ENCODE measurements at regions not wholly inside any gene's neighbourhood (a gene's known extent, or its start where the extent isn't known, plus 50 kb on each side); places are given as distances from the start of the nearest gene placed in this dataset.

- no peak for DNase-seq (ENCODE audit: low spot score)
- no peak for TF ChIP-seq CTCF (IDR thresholded peaks at IDR 0.05)
- ATAC-seq (ENCODE audit: low FRiP score): no peak
These were observed 111.9 kb upstream of the PCDH18 start for GRCh38 chr4:137644201-137644600.

GRCh38 chr4:137641544-137641943, 109.2 kb upstream of the PCDH18 start:
- DNase-seq (ENCODE audit: low spot score) (no peak), ATAC-seq (ENCODE audit: low FRiP score) (no peak)
- no peak for TF ChIP-seq CTCF (IDR thresholded peaks at IDR 0.05)

DNA sequence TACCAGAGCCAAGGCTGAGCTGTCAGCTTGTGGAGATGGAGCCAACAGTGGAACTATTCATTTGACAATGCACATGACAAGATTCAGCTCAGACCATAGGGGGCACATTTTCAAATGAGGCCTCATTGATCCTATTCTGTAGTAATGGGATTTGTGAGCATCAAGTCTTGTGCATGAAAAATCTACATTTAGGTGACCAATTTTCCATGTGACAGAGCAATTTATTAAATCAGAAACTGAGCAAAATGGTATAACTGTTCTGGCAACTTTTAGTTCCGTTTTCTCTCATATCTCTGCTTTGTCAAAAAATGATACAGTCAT, 108.5 kb upstream of the PCDH18 start:
- ATAC-seq (ENCODE audit: low FRiP score) (no peak), DNase-seq (ENCODE audit: low spot score) (no peak)
- TF ChIP-seq CTCF (IDR thresholded peaks at IDR 0.05): no peak

- TF ChIP-seq CTCF (IDR thresholded peaks at IDR 0.05): no peak
- DNase-seq (ENCODE audit: low spot score): no peak
- ATAC-seq (ENCODE audit: low FRiP score): no peak
These were observed 108.0 kb upstream of the PCDH18 start for GRCh38 chr4:137640156-137640837.

- ATAC-seq (ENCODE audit: low FRiP score): no peak
- TF ChIP-seq CTCF (IDR thresholded peaks at IDR 0.05): no peak
- no peak for DNase-seq (ENCODE audit: low spot score)
These were observed 106.6 kb upstream of the PCDH18 start for GRCh38 chr4:137638934-137639333.

DNA sequence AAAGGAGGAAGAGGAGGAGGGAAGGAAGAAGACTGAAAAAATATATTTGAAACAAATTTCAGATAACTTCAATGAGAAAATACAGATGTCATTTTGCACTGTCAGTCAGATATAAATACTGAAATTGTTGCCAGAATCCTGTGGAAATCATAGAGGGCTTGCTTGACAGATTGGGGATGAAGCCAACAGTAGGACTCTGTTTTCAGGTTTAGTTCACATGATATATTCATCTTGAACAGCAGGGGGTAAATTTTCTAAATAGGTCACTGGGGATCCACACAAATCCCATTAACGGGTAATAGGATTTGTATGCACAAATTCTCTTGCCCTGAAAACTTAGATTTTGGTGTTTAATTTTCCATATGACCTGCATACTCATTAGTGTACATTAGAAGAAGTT, 103.3 kb upstream of the PCDH18 start:
- TF ChIP-seq CTCF (IDR thresholded peaks at IDR 0.05): no peak
- no peak for DNase-seq (ENCODE audit: low spot score)
- no peak for ATAC-seq (ENCODE audit: low FRiP score)

- no peak for TF ChIP-seq CTCF (IDR thresholded peaks at IDR 0.05)
- ATAC-seq (ENCODE audit: low FRiP score): peak; percentile 48
These were observed 102.8 kb upstream of the PCDH18 start for GRCh38 chr4:137635108-137635507.

More at GRCh38 chr4:137635108-137635507, 102.8 kb upstream of the PCDH18 start:
- DNase-seq (ENCODE audit: low spot score): no peak

Measured in omental fat pad (tissue), 3 donors.